H1 (cell line): ENCODE measurements at regions not wholly inside any gene's neighbourhood (a gene's known extent, or its start where the extent isn't known, plus 50 kb on each side); places are given as distances from the start of the nearest gene placed in this dataset.

ENCODE experiments used
- CTCF ChIA-PET: fragments of 300-600 bp; sonication (Branson Sonifier 250); formaldehyde crosslinking; loops from one replicate; lab custom pipeline; 2021; ENCODE audit not compliant: partially characterized antibody; lab: Charles Lee
- POLR2A ChIA-PET: fragments of 300-600 bp; sonication (Branson Sonifier 250); formaldehyde crosslinking; loops from one replicate; lab custom pipeline; 2021; ENCODE audit warnings: inconsistent platforms; ENCODE audit not compliant: partially characterized antibody; lab: Charles Lee
- DNase-seq, 2 experiments: peaks; one replicate each; pipeline versions ENCODE4 v3.0.0 to v3.0.0-alpha.2; 2010 to 2022; ENCODE audit warnings: low spot score in 2 of 2, low read depth in 1 of 2, mixed read lengths in 1 of 2
- FAIRE-seq: peaks from 2 replicates; lab custom pipeline; 2011; peaks lifted over from hg19 to GRCh38; lab: Jason Lieb, UNC
- H2AFZ ChIP-seq: 2 replicates; pipeline ENCODE4 v1.8.1; 2012; ENCODE audit warnings: low read length, inconsistent platforms
- H2AK5ac ChIP-seq: 2 replicates; pipeline ENCODE4 v1.6.1; 2013; ENCODE audit warnings: low read depth, low read length
- H2BK120ac ChIP-seq: replicated peaks from 2 replicates; pipeline ENCODE3; 2013; ENCODE audit warnings: low read depth, low read length, inconsistent platforms
- H2BK12ac ChIP-seq: 2 replicates; pipeline ENCODE4 v1.6.1; 2013; ENCODE audit warnings: low read depth, low read length
- H2BK15ac ChIP-seq: 2 replicates; pipeline ENCODE4 v1.6.1; 2013; ENCODE audit warnings: low read length
- H2BK20ac ChIP-seq: 2 replicates; pipeline ENCODE4 v1.6.1; 2013; ENCODE audit warnings: low read length
- H2BK5ac ChIP-seq: 2 replicates; pipeline ENCODE4 v1.6.1; 2013; ENCODE audit warnings: low read depth, low read length
- H3K14ac ChIP-seq: 2 replicates; pipeline ENCODE4 v1.6.1; 2013; ENCODE audit warnings: inconsistent platforms; ENCODE audit not compliant: insufficient read length
- H3K18ac ChIP-seq: 2 replicates; pipeline ENCODE4 v1.6.1; 2013; ENCODE audit warnings: low read length; ENCODE audit errors: extremely low read depth
- H3K23ac ChIP-seq: 2 replicates; pipeline ENCODE4 v1.6.1; 2013; ENCODE audit warnings: inconsistent platforms; ENCODE audit not compliant: insufficient read length
- H3K23me2 ChIP-seq: 2 replicates; pipeline ENCODE4 v1.6.1; 2013; ENCODE audit warnings: low read depth, low read length
- H3K27ac ChIP-seq: 2 replicates; pipeline ENCODE4 v1.6.1; 2011; ENCODE audit warnings: low read depth, low read length, inconsistent platforms
- H3K27me3 ChIP-seq, 4 experiments: replicated peaks in 1 of 4; 1 replicate in 1 of 4; 2 replicates in 3 of 4; pipeline versions ENCODE4 v1.6.1 to v1.8.1; 2011 to 2013; ENCODE audit warnings: low read length in 3 of 4, mild to moderate bottlenecking in 3 of 4, inconsistent platforms in 2 of 4, mixed read lengths in 2 of 4, moderate library complexity in 1 of 4; ENCODE audit not compliant: control insufficient read depth in 3 of 4, insufficient read depth in 3 of 4; ENCODE audit errors: extremely low read depth in 1 of 4
- H3K36me3 ChIP-seq, 4 experiments: 2 replicates each; pipeline versions ENCODE4 v1.6.1 to v1.8.1; 2011 to 2013; ENCODE audit warnings: mild to moderate bottlenecking in 4 of 4, low read length in 3 of 4, moderate library complexity in 2 of 4, control low read depth in 1 of 4, inconsistent platforms in 1 of 4; ENCODE audit not compliant: insufficient read depth in 4 of 4, control insufficient read depth in 2 of 4
- H3K4ac ChIP-seq: replicated peaks from 2 replicates; pipeline ENCODE3; 2013; ENCODE audit warnings: low read length, low read depth, mixed read lengths, inconsistent platforms; ENCODE audit not compliant: insufficient read length
- H3K4me1 ChIP-seq, 4 experiments: replicated peaks in 1 of 4; 1 replicate in 1 of 4; 2 replicates in 3 of 4; pipeline versions ENCODE4 v1.6.1 to v1.8.1; 2011 to 2013; ENCODE audit warnings: low read length in 3 of 4, inconsistent platforms in 2 of 4, mixed read lengths in 1 of 4; ENCODE audit not compliant: insufficient read depth in 4 of 4, control insufficient read depth in 3 of 4
- H3K4me2 ChIP-seq, 2 experiments: 2 replicates each; pipeline versions ENCODE4 v1.6.1 to v1.8.1; 2011 to 2013; ENCODE audit warnings: low read depth in 2 of 2, low read length in 2 of 2, control low read depth in 1 of 2, inconsistent platforms in 1 of 2, mild to moderate bottlenecking in 1 of 2; ENCODE audit not compliant: insufficient read depth in 1 of 2
- H3K4me3 ChIP-seq, 4 experiments: fragments of 200-600, 300-600 bp in 1 of 4; sonication (generic), shearing (Covaris generic), sonication (Bioruptor Twin) in 1 of 4; 2 replicates each; pipeline versions ENCODE4 v1.5.1 to v1.8.1; 2011 to 2016; ENCODE audit warnings: low read length in 4 of 4, low read depth in 3 of 4, control low read depth in 2 of 4, inconsistent platforms in 2 of 4, mild to moderate bottlenecking in 2 of 4, mixed read lengths in 1 of 4, moderate library complexity in 1 of 4; ENCODE audit not compliant: insufficient read depth in 2 of 4; ENCODE audit errors: extremely low read depth in 1 of 4
- H3K56ac ChIP-seq: replicated peaks from 2 replicates; pipeline ENCODE3; 2013; ENCODE audit warnings: low read depth, mild to moderate bottlenecking, mixed read lengths, low read length, inconsistent platforms; ENCODE audit not compliant: insufficient read length
- H3K79me1 ChIP-seq: 2 replicates; pipeline ENCODE4 v1.6.1; 2013; ENCODE audit warnings: low read depth, low read length, control low read depth
- H3K79me2 ChIP-seq, 2 experiments: 2 replicates each; pipeline versions ENCODE4 v1.6.1 to v1.8.1; 2012 to 2013; ENCODE audit warnings: low read length in 2 of 2, mild to moderate bottlenecking in 2 of 2, inconsistent platforms in 1 of 2; ENCODE audit not compliant: insufficient read depth in 2 of 2, control insufficient read depth in 1 of 2
- H3K9ac ChIP-seq, 4 experiments: replicated peaks in 1 of 4; 1 replicate in 1 of 4; 2 replicates in 3 of 4; pipeline versions ENCODE4 v1.6.1 to v1.8.1; 2011 to 2013; ENCODE audit warnings: low read depth in 3 of 4, low read length in 3 of 4, control low read depth in 2 of 4, mild to moderate bottlenecking in 2 of 4, moderate library complexity in 2 of 4, inconsistent platforms in 1 of 4; ENCODE audit errors: extremely low read depth in 1 of 4
- H3K9me3 ChIP-seq, 2 experiments: 2 replicates each; pipeline versions ENCODE4 v1.6.1 to v1.8.1; 2012 to 2013; ENCODE audit warnings: mild to moderate bottlenecking in 2 of 2, moderate library complexity in 2 of 2, control low read depth in 1 of 2, inconsistent platforms in 1 of 2, low read depth in 1 of 2, low read length in 1 of 2, mixed read lengths in 1 of 2; ENCODE audit not compliant: insufficient read depth in 2 of 2
- H4K20me1 ChIP-seq, 2 experiments: replicated peaks in 1 of 2; 2 replicates each; pipeline versions ENCODE3 to v1.8.1; 2011 to 2013; ENCODE audit warnings: inconsistent platforms in 2 of 2, low read length in 2 of 2, mild to moderate bottlenecking in 1 of 2; ENCODE audit not compliant: insufficient read depth in 2 of 2, control insufficient read depth in 1 of 2
- H4K5ac ChIP-seq: 2 replicates; pipeline ENCODE4 v1.6.1; 2013; ENCODE audit warnings: low read length, low read depth, mixed read lengths, inconsistent platforms; ENCODE audit not compliant: insufficient read length
- H4K8ac ChIP-seq: 2 replicates; pipeline ENCODE4 v1.8.0; 2013; ENCODE audit warnings: mild to moderate bottlenecking, moderate library complexity, low read length, inconsistent platforms; ENCODE audit not compliant: insufficient read depth; ENCODE audit errors: extremely low read depth
- H4K91ac ChIP-seq: replicated peaks from 2 replicates; pipeline ENCODE3; 2013; ENCODE audit warnings: low read length, mixed read lengths, inconsistent platforms; ENCODE audit not compliant: insufficient read length
- ASH2L ChIP-seq: fragments of 200-600, 300-600 bp; sonication (generic); IDR thresholded peaks from one replicate; pipeline ENCODE4 v1.7.1; 2017; ENCODE audit warnings: low read length
- CBX5 ChIP-seq: fragments of 300-800, 300-1000 bp; sonication (generic); IDR thresholded peaks from 2 replicates; pipeline ENCODE4 v1.7.1; 2016; ENCODE audit warnings: antibody characterized with exemption, low read length, low read depth
- JUN ChIP-seq: IDR thresholded peaks from 2 replicates; pipeline ENCODE4 v1.6.1; 2011; ENCODE audit warnings: low read depth, mild to moderate bottlenecking, improper control_type of control experiment, low read length
- JUND ChIP-seq: IDR thresholded peaks from 2 replicates; pipeline ENCODE4 v1.6.1; 2011; ENCODE audit warnings: mild to moderate bottlenecking, improper control_type of control experiment, low read length
- RNF2 ChIP-seq: fragments of 200-900, 300-1000 bp; sonication (generic); IDR thresholded peaks from 2 replicates; pipeline ENCODE4 v1.7.1; 2016; ENCODE audit warnings: borderline replicate concordance, low read depth, mild to moderate bottlenecking, antibody characterized with exemption, low read length; ENCODE audit not compliant: poor library complexity, severe bottlenecking; ENCODE audit errors: missing control alignments
- RXRA ChIP-seq: IDR thresholded peaks from 2 replicates; pipeline ENCODE4 v1.6.1; 2011; ENCODE audit warnings: low read depth, mild to moderate bottlenecking, low read length, moderate library complexity; ENCODE audit not compliant: insufficient read depth
- SIN3A ChIP-seq, 2 experiments: IDR thresholded peaks in 1 of 2; conservative IDR thresholded peaks in 1 of 2; 2 replicates each; pipeline ENCODE4 v1.6.1; 2011 to 2012; ENCODE audit warnings: low read length in 2 of 2, improper control_type of control experiment in 1 of 2, low read depth in 1 of 2, mild to moderate bottlenecking in 1 of 2
- TCF12 ChIP-seq: IDR thresholded peaks from 2 replicates; pipeline ENCODE4 v1.6.1; 2011; ENCODE audit warnings: low read depth, mild to moderate bottlenecking, low read length
- WGBS, 2 experiments: shearing (Covaris generic) in 1 of 2; methylation state at CpG; one replicate each; pipeline versions ENCODE4 v1.1.6 to v1.1.7; 2013 to 2015; ENCODE audit warnings: low lambda C conversion rate in 2 of 2, mixed read lengths in 2 of 2, inconsistent platforms in 1 of 2, low coverage in 1 of 2, missing lambda C conversion rate in 1 of 2; ENCODE audit not compliant: insufficient replicate concordance in 2 of 2, insufficient coverage in 1 of 2, insufficient read length in 1 of 2; ENCODE audit errors: extremely low coverage in 1 of 2, missing lambda C conversion rate in 1 of 2; 5-methylcytosine and 5-hydroxymethylcytosine counted together
- TF ChIP-seq, protein P1 (sequence below): IDR thresholded peaks from 2 replicates; pipeline ENCODE4 v1.6.1; 2012; ENCODE audit warnings: low read length, inconsistent platforms
- TF ChIP-seq, protein P2 (sequence below): IDR thresholded peaks from 2 replicates; pipeline ENCODE4 v1.6.1; 2012; ENCODE audit warnings: inconsistent platforms

DNA sequence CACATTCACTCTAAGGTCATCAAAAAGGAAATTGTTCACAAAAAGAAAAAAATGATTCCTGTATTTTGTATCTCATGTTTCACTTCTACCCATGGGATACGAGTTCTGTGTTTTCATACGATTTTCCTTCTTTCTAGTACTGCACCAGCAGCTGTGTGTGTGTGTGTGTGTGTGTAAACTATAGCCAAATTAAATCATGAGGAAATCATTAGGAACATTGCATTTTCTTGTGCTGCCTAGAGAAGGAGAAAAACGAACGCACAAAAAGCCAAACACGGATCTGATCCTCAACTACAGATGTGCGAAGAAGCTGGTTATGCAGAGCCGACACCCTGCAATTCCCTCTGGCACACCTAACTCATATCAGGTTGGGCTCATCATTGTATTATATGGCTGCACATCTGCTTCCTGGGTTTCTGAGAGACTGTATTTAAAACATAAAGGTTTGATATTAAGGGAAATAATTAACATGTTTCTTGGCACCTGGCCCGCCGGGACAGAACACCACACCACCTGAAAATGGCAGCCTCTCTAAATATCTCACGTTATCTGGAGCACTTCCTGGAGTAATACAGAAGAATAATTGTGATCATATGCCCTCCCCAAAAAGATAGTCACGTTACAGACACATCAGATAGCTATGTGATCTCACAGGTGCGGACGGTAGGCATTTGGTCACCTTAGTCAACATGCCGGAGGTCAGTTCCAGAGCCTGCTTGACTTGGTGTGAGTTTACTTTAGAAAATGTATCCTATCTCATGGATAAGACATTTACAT lies 586.3 kb upstream of the SALL3 start:
- Histone ChIP-seq H3K4me2 (no peak overlapping the region), H4K5ac (no peak overlapping the region), H3K4ac (no peak overlapping the region), H4K91ac (no peak overlapping the region), H3K27ac (no peak overlapping the region), H3K9me3 (no peaks in the 10 kb centered on the region), H4K8ac (no peak overlapping the region), H3K23ac (no peak overlapping the region), H2BK120ac (no peak overlapping the region), H3K4me1 (no peaks in the 10 kb centered on the region), H3K56ac (no peak overlapping the region), H3K23me2 (no peaks in the 10 kb centered on the region), H3K36me3 (no peaks in the 10 kb centered on the region), H3K27me3 (no peaks in the 10 kb centered on the region), H3K18ac (no peak overlapping the region), H3K79me1 (no peaks in the 10 kb centered on the region), H3K4me3 (no peak overlapping the region), H2AK5ac (no peak overlapping the region), H4K20me1 (no peaks in the 10 kb centered on the region), H2BK20ac (no peak overlapping the region), H2AFZ (no peak overlapping the region), H2BK5ac (no peak overlapping the region), H2BK15ac (no peak overlapping the region), H3K14ac (no peak overlapping the region), H3K79me2 (no peaks in the 10 kb centered on the region), H3K9ac (no peak overlapping the region), H2BK12ac (no peak overlapping the region)
- 87% methylated on average over 14 of the region's 14 CpGs; no CpG with 5 or more reads in 1 of the 2 experiments for WGBS, 2 experiments
- ChIA-PET POLR2A (interaction anchor here (1.1 kb wide), 1 partner anchor 25 kb away, joined by 3 read pairs; no protein-coding TSS in a partner anchor), CTCF (interaction anchor here (0.7 kb wide), 1 partner anchor 99 kb away, joined by 3 read pairs; no protein-coding TSS in a partner anchor)
- no peak for DNase-seq
- no peak for FAIRE-seq
- no peak for TF ChIP-seq TCF12
- no peak for TF ChIP-seq ASH2L
- no peak for TF ChIP-seq RNF2
- no peak for TF ChIP-seq CBX5
- TF ChIP-seq JUN: no peak
- TF ChIP-seq JUND: no peak
- no peak for TF ChIP-seq RXRA
- TF ChIP-seq, protein P1, sequence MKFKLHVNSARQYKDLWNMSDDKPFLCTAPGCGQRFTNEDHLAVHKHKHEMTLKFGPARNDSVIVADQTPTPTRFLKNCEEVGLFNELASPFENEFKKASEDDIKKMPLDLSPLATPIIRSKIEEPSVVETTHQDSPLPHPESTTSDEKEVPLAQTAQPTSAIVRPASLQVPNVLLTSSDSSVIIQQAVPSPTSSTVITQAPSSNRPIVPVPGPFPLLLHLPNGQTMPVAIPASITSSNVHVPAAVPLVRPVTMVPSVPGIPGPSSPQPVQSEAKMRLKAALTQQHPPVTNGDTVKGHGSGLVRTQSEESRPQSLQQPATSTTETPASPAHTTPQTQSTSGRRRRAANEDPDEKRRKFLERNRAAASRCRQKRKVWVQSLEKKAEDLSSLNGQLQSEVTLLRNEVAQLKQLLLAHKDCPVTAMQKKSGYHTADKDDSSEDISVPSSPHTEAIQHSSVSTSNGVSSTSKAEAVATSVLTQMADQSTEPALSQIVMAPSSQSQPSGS: no peak
- no peak for TF ChIP-seq SIN3A (conservative IDR thresholded peaks at IDR 0.05 in 1 of 2, IDR thresholded peaks at IDR 0.05 in 1 of 2; ENCODE audit: low read depth in 1 of 2, low read length in 2 of 2)
- TF ChIP-seq, protein P2, sequence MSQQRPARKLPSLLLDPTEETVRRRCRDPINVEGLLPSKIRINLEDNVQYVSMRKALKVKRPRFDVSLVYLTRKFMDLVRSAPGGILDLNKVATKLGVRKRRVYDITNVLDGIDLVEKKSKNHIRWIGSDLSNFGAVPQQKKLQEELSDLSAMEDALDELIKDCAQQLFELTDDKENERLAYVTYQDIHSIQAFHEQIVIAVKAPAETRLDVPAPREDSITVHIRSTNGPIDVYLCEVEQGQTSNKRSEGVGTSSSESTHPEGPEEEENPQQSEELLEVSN: no peak
